Osteoblast (primary cell): ENCODE measurements at regions not wholly inside any gene's neighbourhood (a gene's known extent, or its start where the extent isn't known, plus 50 kb on each side); places are given as distances from the start of the nearest gene placed in this dataset.
"Not testable (repeated sequence)": the region's sequence is repeated elsewhere in the genome, so short reads cannot be mapped to it uniquely, and the experiment has no call there.

Experiments
- DNase-seq: peaks from one replicate; pipeline ENCODE4 v3.0.0; 2011; ENCODE audit warnings: low spot score, mixed read lengths; ENCODE audit not compliant: insufficient read length; ENCODE audit errors: missing footprints
- H2AFZ ChIP-seq: 2 replicates; pipeline ENCODE4 v1.6.0; 2011; ENCODE audit warnings: mild to moderate bottlenecking, low read length
- H3K27ac ChIP-seq: 2 replicates; pipeline ENCODE4 v1.5.1; 2011; ENCODE audit warnings: mild to moderate bottlenecking, low read depth, low read length, moderate library complexity
- H3K27me3 ChIP-seq: 2 replicates; pipeline ENCODE4 v1.6.0; 2012; ENCODE audit warnings: mild to moderate bottlenecking, control low read depth, inconsistent platforms, low read length, moderate library complexity; ENCODE audit not compliant: insufficient read depth
- H3K36me3 ChIP-seq: 2 replicates; pipeline ENCODE4 v1.5.1; 2011; ENCODE audit warnings: mild to moderate bottlenecking, low read length, control low read depth, moderate library complexity; ENCODE audit not compliant: insufficient read depth
- H3K4me1 ChIP-seq: 2 replicates; pipeline ENCODE4 v1.5.1; 2011; ENCODE audit warnings: mild to moderate bottlenecking, low read length, control low read depth, moderate library complexity; ENCODE audit not compliant: insufficient read depth
- H3K4me2 ChIP-seq: 2 replicates; pipeline ENCODE4 v1.6.0; 2011; ENCODE audit warnings: mild to moderate bottlenecking, low read length; ENCODE audit not compliant: insufficient read depth
- H3K4me3 ChIP-seq: fragments of 200-600 bp; sonication (generic); 3 replicates; pipeline ENCODE4 v1.5.1; 2012; ENCODE audit warnings: mild to moderate bottlenecking, low read length, inconsistent platforms; ENCODE audit not compliant: insufficient read depth
- H3K79me2 ChIP-seq: 2 replicates; pipeline ENCODE4 v1.6.0; 2012; ENCODE audit warnings: mild to moderate bottlenecking, low read length, control low read depth, inconsistent platforms; ENCODE audit not compliant: insufficient read depth
- H3K9me3 ChIP-seq: 2 replicates; pipeline ENCODE4 v1.5.1; 2011; ENCODE audit warnings: low read depth, low read length, control low read depth
- H4K20me1 ChIP-seq: 2 replicates; pipeline ENCODE4 v1.6.0; 2012; ENCODE audit warnings: mild to moderate bottlenecking, low read length, control low read depth; ENCODE audit not compliant: insufficient read depth
- TF ChIP-seq, protein P1 (sequence below): IDR thresholded peaks from 2 replicates; pipeline ENCODE4 v1.5.1; 2011; ENCODE audit warnings: mild to moderate bottlenecking, low read depth, low read length, moderate library complexity; ENCODE audit errors: extremely low read depth

DNA sequence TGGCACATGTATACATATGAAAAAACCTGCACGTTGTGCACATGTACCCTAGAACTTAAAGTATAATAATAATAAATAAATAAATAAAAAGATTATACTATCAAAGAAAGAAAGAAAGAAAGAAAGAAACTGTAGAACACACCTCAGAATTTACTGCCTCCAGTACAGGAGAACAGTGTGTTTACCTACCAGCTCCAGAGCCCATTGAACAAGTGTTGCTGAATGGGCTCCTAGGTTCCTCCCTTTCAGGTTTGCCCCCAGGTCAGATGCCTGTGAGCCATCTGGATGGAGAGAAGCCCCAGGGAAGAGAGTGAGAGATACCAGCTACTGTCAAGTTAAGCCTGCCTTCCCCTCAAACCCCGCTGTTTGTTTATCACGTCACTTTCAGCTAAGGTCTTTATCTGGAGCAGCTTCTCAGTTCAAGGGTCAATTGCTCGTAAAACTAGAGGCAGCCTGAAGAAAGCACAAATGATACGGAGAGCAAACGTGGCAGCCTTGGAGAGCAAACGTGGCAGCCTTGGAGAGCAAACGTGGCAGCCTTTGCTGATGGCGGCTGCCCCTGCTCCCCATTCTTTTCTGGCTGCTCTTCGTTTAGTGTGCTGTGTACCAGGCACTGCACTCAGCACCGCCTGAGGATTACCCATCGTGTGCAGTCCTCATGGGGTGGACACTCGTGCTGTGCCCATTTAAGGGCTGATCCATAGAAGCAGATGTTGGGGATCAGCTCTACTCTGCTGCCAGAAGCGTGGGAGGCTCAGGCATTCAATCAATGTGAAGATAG is 111.7 kb downstream of the ADAMTS15 start:
- no peaks in the 10 kb centered on the region for H3K9me3 ChIP-seq

GRCh38 chr11:130560781-130561109 is 112.3 kb downstream of the ADAMTS15 start:
- Histone ChIP-seq H3K27ac (peak overlapping the region; percentile 77), H4K20me1 (no peaks in the 10 kb centered on the region), H3K4me1 (peaks cover 16% of the 10 kb centered on the region), H2AFZ (no peak overlapping the region), H3K27me3 (no peaks in the 10 kb centered on the region), H3K9me3 (no peaks in the 10 kb centered on the region), H3K79me2 (no peaks in the 10 kb centered on the region), H3K4me2 (no peak overlapping the region), H3K36me3 (no peaks in the 10 kb centered on the region), H3K4me3 (no peak overlapping the region)
- DNase-seq: no peak
- TF ChIP-seq, protein P1, sequence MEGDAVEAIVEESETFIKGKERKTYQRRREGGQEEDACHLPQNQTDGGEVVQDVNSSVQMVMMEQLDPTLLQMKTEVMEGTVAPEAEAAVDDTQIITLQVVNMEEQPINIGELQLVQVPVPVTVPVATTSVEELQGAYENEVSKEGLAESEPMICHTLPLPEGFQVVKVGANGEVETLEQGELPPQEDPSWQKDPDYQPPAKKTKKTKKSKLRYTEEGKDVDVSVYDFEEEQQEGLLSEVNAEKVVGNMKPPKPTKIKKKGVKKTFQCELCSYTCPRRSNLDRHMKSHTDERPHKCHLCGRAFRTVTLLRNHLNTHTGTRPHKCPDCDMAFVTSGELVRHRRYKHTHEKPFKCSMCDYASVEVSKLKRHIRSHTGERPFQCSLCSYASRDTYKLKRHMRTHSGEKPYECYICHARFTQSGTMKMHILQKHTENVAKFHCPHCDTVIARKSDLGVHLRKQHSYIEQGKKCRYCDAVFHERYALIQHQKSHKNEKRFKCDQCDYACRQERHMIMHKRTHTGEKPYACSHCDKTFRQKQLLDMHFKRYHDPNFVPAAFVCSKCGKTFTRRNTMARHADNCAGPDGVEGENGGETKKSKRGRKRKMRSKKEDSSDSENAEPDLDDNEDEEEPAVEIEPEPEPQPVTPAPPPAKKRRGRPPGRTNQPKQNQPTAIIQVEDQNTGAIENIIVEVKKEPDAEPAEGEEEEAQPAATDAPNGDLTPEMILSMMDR: no peak

More for the DNA sequence above, 111.7 kb downstream of the ADAMTS15 start:
- TF ChIP-seq, protein P1: no peak
- H3K27me3 ChIP-seq: no peaks in the 10 kb centered on the region
- H4K20me1 ChIP-seq: no peaks in the 10 kb centered on the region
- H3K4me1 ChIP-seq: peaks cover 19% of the 10 kb centered on the region
- H3K4me3 ChIP-seq: no peak overlapping the region
- DNase-seq: no peak
- H3K27ac ChIP-seq: no peak overlapping the region
- H2AFZ ChIP-seq: no peak overlapping the region
- H3K4me2 ChIP-seq: no peak overlapping the region
- H3K79me2 ChIP-seq: no peaks in the 10 kb centered on the region
- no peaks in the 10 kb centered on the region for H3K36me3 ChIP-seq

- peak; percentile 91 for DNase-seq
- H3K79me2 ChIP-seq: no peaks in the 10 kb centered on the region
- no peak overlapping the region for H3K4me3 ChIP-seq
- peaks cover 16% of the 10 kb centered on the region for H3K4me1 ChIP-seq
- H3K27ac ChIP-seq: peak overlapping the region; percentile 77
- H3K4me2 ChIP-seq: peak overlapping the region; percentile 30
- H3K36me3 ChIP-seq: no peaks in the 10 kb centered on the region
- TF ChIP-seq, protein P1: no peak
- H3K9me3 ChIP-seq: no peaks in the 10 kb centered on the region
- peak overlapping the region; percentile 52 for H2AFZ ChIP-seq
- no peaks in the 10 kb centered on the region for H3K27me3 ChIP-seq
- no peaks in the 10 kb centered on the region for H4K20me1 ChIP-seq
Observed at GRCh38 chr11:130561441-130561881, 113.0 kb downstream of the ADAMTS15 start.

GRCh38 chr11:130562549-130562948 is 114.1 kb downstream of the ADAMTS15 start:
- Histone ChIP-seq H3K27me3 (no peaks in the 10 kb centered on the region), H3K4me3 (no peak overlapping the region), H3K27ac (peak overlapping the region; percentile 77), H3K4me1 (peaks cover 16% of the 10 kb centered on the region), H3K36me3 (no peaks in the 10 kb centered on the region), H3K79me2 (no peaks in the 10 kb centered on the region), H3K4me2 (no peak overlapping the region), H4K20me1 (no peaks in the 10 kb centered on the region), H2AFZ (no peak overlapping the region), H3K9me3 (no peaks in the 10 kb centered on the region)
- no peak for DNase-seq
- TF ChIP-seq, protein P1: no peak

- not testable (repeated sequence) for DNase-seq, H3K27me3 ChIP-seq, H3K4me3 ChIP-seq, H3K4me2 ChIP-seq, H3K79me2 ChIP-seq, H2AFZ ChIP-seq, H3K27ac ChIP-seq, H3K4me1 ChIP-seq, H3K9me3 ChIP-seq, H4K20me1 ChIP-seq, H3K36me3 ChIP-seq
Observed at GRCh38 chr11:130566360-130566759, 117.9 kb downstream of the ADAMTS15 start.
